Frontal cortex (tissue), 4 donors: ENCODE measurements at regions not wholly inside any gene's neighbourhood (a gene's known extent, or its start where the extent isn't known, plus 50 kb on each side); places are given as distances from the start of the nearest gene placed in this dataset. TPM values are rescaled to one million over a fixed set of nuclear protein-coding genes. Genes with fewer than 3 reads are reported as not detected.

Source experiments
- DNase-seq, 2 donors: peaks; one replicate each; pipeline ENCODE4 v3.0.0; 2012; ENCODE audit warnings: low spot score in 2 of 2
- FAIRE-seq: peaks from 2 replicates; lab custom pipeline; 2012; peaks lifted over from hg19 to GRCh38; lab: Jason Lieb, UNC
- small RNA-seq: library from RNA; depleted of rRNA; stranded (forward); fragments of <200 nt; gene quantifications from one replicate; pipeline ENCODE3, GENCODE V24; 2014
- donor health status: control.
- donor health status: control.
- donor health status: control.

- FAIRE-seq: no peak
- DNase-seq: no peak
These were observed 60.0 kb upstream of the TYRP1 start for GRCh38 chr9:12633016-12633765.

- FAIRE-seq (no peak), DNase-seq (peak in 1 of 2 donors; percentile 5)
These were observed 53.1 kb upstream of the TYRP1 start for GRCh38 chr9:12640016-12640587.

- DNase-seq (no peak), FAIRE-seq (no peak)
These were observed 52.1 kb upstream of the TYRP1 start for GRCh38 chr9:12640866-12641636.

Small RNA genes in the stretch of these regions (small RNA-seq; reads per million reads assigned to genes)
- gene AL161788.1: not detected
- gene AL162413.1: not detected
- gene AL592227.1: not detected
- 0.38 reads per million, percentile 25 among the genes with 10 or more reads in this experiment for gene RNU2-47P
